Neural cell (in vitro differentiated cells): ENCODE measurements at regions not wholly inside any gene's neighbourhood (a gene's known extent, or its start where the extent isn't known, plus 50 kb on each side); places are given as distances from the start of the nearest gene placed in this dataset.

Source experiments
- H2AFZ ChIP-seq: fragments of 200-600, 300-800 bp; sonication (generic), shearing (Covaris generic); 2 replicates; pipeline ENCODE4 v1.6.0; 2014; ENCODE audit warnings: low read depth, mild to moderate bottlenecking, antibody characterized with exemption, low read length, moderate library complexity
- H3F3A ChIP-seq: fragments of 200-600 bp; shearing (Covaris generic); 2 replicates; pipeline ENCODE4 v1.6.1; 2016; ENCODE audit warnings: mild to moderate bottlenecking, moderate library complexity, mixed read lengths, antibody characterized with exemption, low read length; ENCODE audit not compliant: insufficient read depth, poor library complexity, severe bottlenecking
- H3K27ac ChIP-seq: fragments of 200-600, 300-800 bp; sonication (generic), shearing (Covaris generic); 2 replicates; pipeline ENCODE4 v1.5.1; 2014; ENCODE audit warnings: mild to moderate bottlenecking, low read length, moderate library complexity
- H3K27me3 ChIP-seq: fragments of 300-800, 200-600 bp; sonication (generic), shearing (Covaris generic); 2 replicates; pipeline ENCODE4 v1.6.0; 2014; ENCODE audit warnings: mild to moderate bottlenecking, low read depth, low read length, moderate library complexity; ENCODE audit not compliant: insufficient read depth
- H3K36me3 ChIP-seq: fragments of 300-800, 200-600 bp; sonication (generic), shearing (Covaris generic); 2 replicates; pipeline ENCODE4 v1.5.1; 2014; ENCODE audit warnings: mild to moderate bottlenecking, antibody characterized with exemption, low read length, moderate library complexity; ENCODE audit not compliant: insufficient read depth
- H3K4me2 ChIP-seq: fragments of 300-800, 200-600 bp; sonication (generic), shearing (Covaris generic); 2 replicates; pipeline ENCODE4 v1.6.0; 2014; ENCODE audit warnings: mild to moderate bottlenecking, low read length
- H3K4me3 ChIP-seq: fragments of 300-800, 200-600 bp; sonication (generic), shearing (Covaris generic); 2 replicates; pipeline ENCODE4 v1.5.1; 2014; ENCODE audit warnings: mild to moderate bottlenecking, low read length, moderate library complexity
- H3K79me2 ChIP-seq: fragments of 200-600 bp; shearing (Covaris generic); replicated peaks from 2 replicates; pipeline ENCODE4 v1.6.0; 2014; ENCODE audit warnings: mild to moderate bottlenecking, low read length, moderate library complexity; ENCODE audit not compliant: insufficient read depth
- H3K9ac ChIP-seq: fragments of 300-800, 200-600 bp; sonication (generic), shearing (Covaris generic); 2 replicates; pipeline ENCODE4 v1.6.1; 2016; ENCODE audit warnings: mild to moderate bottlenecking, low read length, mixed read lengths
- H3K9me2 ChIP-seq: fragments of 200-600 bp; shearing (Covaris generic); 2 replicates; pipeline ENCODE4 v1.6.1; 2016; ENCODE audit warnings: mild to moderate bottlenecking, low read length, mixed read lengths; ENCODE audit not compliant: insufficient read depth
- H3K9me3 ChIP-seq: fragments of 200-600, 300-800 bp; sonication (generic), shearing (Covaris generic); 2 replicates; pipeline ENCODE4 v1.6.1; 2016; ENCODE audit warnings: mild to moderate bottlenecking, mixed run types, low read length, moderate library complexity, mixed read lengths
- H4K20me1 ChIP-seq: fragments of 200-600 bp; shearing (Covaris generic); 2 replicates; pipeline ENCODE4 v1.6.1; 2016; ENCODE audit warnings: mild to moderate bottlenecking, mixed run types; ENCODE audit not compliant: insufficient read depth
- CTCF ChIP-seq: fragments of 450-650 bp; IDR thresholded peaks from 2 replicates; pipeline ENCODE4 v1.5.1; 2014; ENCODE audit warnings: antibody characterized with exemption, mild to moderate bottlenecking, moderate library complexity; ENCODE audit not compliant: poor library complexity, severe bottlenecking
- EP300 ChIP-seq: fragments of 450-650 bp; conservative IDR thresholded peaks from 2 replicates; pipeline ENCODE4 v1.6.1; 2014; ENCODE audit warnings: antibody characterized with exemption, mild to moderate bottlenecking, moderate library complexity; ENCODE audit not compliant: poor library complexity, severe bottlenecking
- EZH2 ChIP-seq: fragments of 200-600, 300-800 bp; shearing (Covaris generic), sonication (generic); IDR thresholded peaks from 2 replicates; pipeline ENCODE4 v1.6.1; 2014; ENCODE audit warnings: antibody characterized with exemption, low read length, borderline replicate concordance, mild to moderate bottlenecking; ENCODE audit not compliant: insufficient read depth, poor library complexity, severe bottlenecking
- MXI1 ChIP-seq: fragments of 450-650 bp; conservative IDR thresholded peaks from 2 replicates; pipeline ENCODE4 v1.6.1; 2014; ENCODE audit warnings: antibody characterized with exemption, mild to moderate bottlenecking; ENCODE audit not compliant: poor library complexity, severe bottlenecking
- POLR2AphosphoS5 ChIP-seq: IDR thresholded peaks from 2 replicates; pipeline ENCODE4 v1.6.1; 2012
- RAD21 ChIP-seq: fragments of 450-650 bp; conservative IDR thresholded peaks from 2 replicates; pipeline ENCODE4 v1.6.1; 2014; ENCODE audit warnings: antibody characterized with exemption, mild to moderate bottlenecking, moderate library complexity
- REST ChIP-seq: IDR thresholded peaks from 2 replicates; pipeline ENCODE4 v1.6.1; 2012; ENCODE audit warnings: borderline replicate concordance
- SMC3 ChIP-seq: fragments of 450-650 bp; conservative IDR thresholded peaks from 2 replicates; pipeline ENCODE4 v1.6.1; 2014; ENCODE audit warnings: antibody characterized with exemption, mild to moderate bottlenecking, moderate library complexity; ENCODE audit not compliant: poor library complexity
- TAF1 ChIP-seq: IDR thresholded peaks from 2 replicates; pipeline ENCODE4 v1.6.1; 2012; ENCODE audit warnings: low read depth

GRCh38 chr22:46029574-46030200 lies 52.7 kb upstream of the WNT7B start:
- Histone ChIP-seq H3K4me3 (no peak overlapping the region), H3K9me3 (no peaks in the 10 kb centered on the region), H3K4me2 (no peak overlapping the region), H2AFZ (no peak overlapping the region), H3K9me2 (no peaks in the 10 kb centered on the region), H3K9ac (no peak overlapping the region), H4K20me1 (no peaks in the 10 kb centered on the region), H3K36me3 (no peaks in the 10 kb centered on the region), H3K27me3 (peaks cover 63% of the 10 kb centered on the region), H3K79me2 (no peaks in the 10 kb centered on the region), H3K27ac (no peak overlapping the region), H3F3A (no peaks in the 10 kb centered on the region)
- TF ChIP-seq EZH2 (no peak), RAD21 (no peak), TAF1 (no peak), REST (no peak), EP300 (no peak), SMC3 (no peak), MXI1 (no peak), CTCF (no peak), POLR2AphosphoS5 (no peak)

GRCh38 chr22:46030231-46030880 lies 53.4 kb upstream of the WNT7B start:
- Histone ChIP-seq H3F3A (no peaks in the 10 kb centered on the region), H3K4me2 (no peak overlapping the region), H2AFZ (no peak overlapping the region), H3K4me3 (no peak overlapping the region), H3K9ac (no peak overlapping the region), H3K27ac (no peak overlapping the region), H3K27me3 (peaks cover 57% of the 10 kb centered on the region), H3K79me2 (no peaks in the 10 kb centered on the region), H3K36me3 (no peaks in the 10 kb centered on the region), H3K9me2 (no peaks in the 10 kb centered on the region), H3K9me3 (no peaks in the 10 kb centered on the region), H4K20me1 (no peaks in the 10 kb centered on the region)
- TF ChIP-seq MXI1 (no peak), EP300 (no peak), REST (no peak), CTCF (no peak), EZH2 (no peak), POLR2AphosphoS5 (no peak), TAF1 (no peak), SMC3 (no peak), RAD21 (no peak)
